B cell (primary cell): ENCODE measurements at regions not wholly inside any gene's neighbourhood (a gene's known extent, or its start where the extent isn't known, plus 50 kb on each side); places are given as distances from the start of the nearest gene placed in this dataset.

Experiments
- CTCF ChIP-seq: fragments of 200-600 bp; IDR thresholded peaks from one replicate; pipeline ENCODE4 v1.8.0; 2022; ENCODE audit warnings: antibody characterized with exemption, mild to moderate bottlenecking
- EZH2 ChIP-seq: IDR thresholded peaks from 2 replicates; pipeline ENCODE4 v1.6.1; 2012; ENCODE audit warnings: borderline replicate concordance, low read depth, mild to moderate bottlenecking, moderate library complexity, low read length; ENCODE audit not compliant: insufficient read depth, poor library complexity, severe bottlenecking

DNA sequence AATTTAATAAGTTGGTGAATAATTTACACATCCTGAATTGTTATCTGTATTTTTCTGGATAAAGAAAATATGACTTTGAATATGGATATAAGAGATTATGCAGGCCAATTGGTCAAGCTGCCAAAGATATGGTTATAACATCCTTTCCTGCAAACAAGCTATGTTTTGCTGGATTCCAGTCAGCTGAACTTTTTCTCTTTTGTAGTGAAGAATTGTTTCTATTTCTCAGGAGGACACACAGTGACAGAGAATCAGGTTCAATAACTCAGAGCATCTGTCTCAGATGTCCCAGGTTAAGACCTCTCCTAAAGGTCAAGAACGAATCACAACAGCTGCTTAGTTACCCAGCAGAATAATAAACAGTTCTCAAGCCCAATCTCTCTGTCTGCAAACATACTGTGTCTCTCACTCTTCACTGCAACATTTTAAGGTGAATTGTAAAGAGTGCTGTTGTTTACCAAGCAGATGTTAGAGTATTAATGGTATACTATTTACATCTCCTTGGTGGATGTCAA lies 189.5 kb upstream of the ANKRD50 start:
- TF ChIP-seq EZH2 = no peak
- TF ChIP-seq CTCF = no peak
